SK-N-SH treated with all-trans-retinoic acid at 6 μM for 48 hours (cell line): ENCODE measurements at regions not wholly inside any gene's neighbourhood (a gene's known extent, or its start where the extent isn't known, plus 50 kb on each side); places are given as distances from the start of the nearest gene placed in this dataset.

Experiments used
- ATAC-seq: fragments of 200-7000 bp; cut with Tn5 transposase; 3 replicates; pipeline ENCODE4 v1.9.1; 2020; ENCODE audit warnings: mild to moderate bottlenecking, moderate library complexity
- ARNTL ChIP-seq: fragments of 450-650 bp; formaldehyde crosslinking; IDR thresholded peaks from 2 replicates; pipeline ENCODE4 v1.5.0; 2020; ENCODE audit warnings: low read depth, mild to moderate bottlenecking, moderate library complexity, borderline replicate concordance
- CSRNP3 ChIP-seq: fragments of 250-450 bp; sonication (Bioruptor Pico); IDR thresholded peaks from 2 replicates; pipeline ENCODE4 v1.5.1; 2021; ENCODE audit warnings: mild to moderate bottlenecking, moderate library complexity
- ESRRG ChIP-seq: fragments of 250-450 bp; sonication (Bioruptor Pico); IDR thresholded peaks from 2 replicates; pipeline ENCODE4 v1.6.1; 2021; ENCODE audit warnings: mild to moderate bottlenecking
- GLIS3 ChIP-seq: fragments of 250-450 bp; sonication (Bioruptor Pico); IDR thresholded peaks from 2 replicates; pipeline ENCODE4 v1.5.0; 2020; ENCODE audit warnings: mild to moderate bottlenecking, moderate library complexity
- OSR1 ChIP-seq: fragments of 250-450 bp; sonication (Bioruptor Pico); IDR thresholded peaks from 2 replicates; pipeline ENCODE4 v1.8.0; 2022; ENCODE audit warnings: moderate library complexity, mild to moderate bottlenecking, inconsistent platforms
- POU6F1 ChIP-seq: fragments of 250-450 bp; sonication (Bioruptor Pico); IDR thresholded peaks from 2 replicates; pipeline ENCODE4 v1.8.0; 2021; ENCODE audit warnings: low read depth, mild to moderate bottlenecking, moderate library complexity, borderline replicate concordance
- PPARA ChIP-seq: fragments of 250-450 bp; sonication (Bioruptor Pico); IDR thresholded peaks from 2 replicates; pipeline ENCODE4 v1.5.0; 2020; ENCODE audit warnings: mild to moderate bottlenecking, borderline replicate concordance
- SNAI2 ChIP-seq: fragments of 250-450 bp; sonication (Bioruptor Pico); IDR thresholded peaks from 2 replicates; pipeline ENCODE4 v1.5.0; 2020; ENCODE audit warnings: mild to moderate bottlenecking, moderate library complexity
- TCF4 ChIP-seq: fragments of 250-450 bp; sonication (Bioruptor Pico); IDR thresholded peaks from 2 replicates; pipeline ENCODE4 v1.8.0; 2021; ENCODE audit warnings: mild to moderate bottlenecking, moderate library complexity, borderline replicate concordance
- ZFP3 ChIP-seq: fragments of 250-450 bp; sonication (Bioruptor Pico); IDR thresholded peaks from 2 replicates; pipeline ENCODE4 v1.5.0; 2020; ENCODE audit warnings: mild to moderate bottlenecking, moderate library complexity
- ZFP30 ChIP-seq: fragments of 450-650 bp; formaldehyde crosslinking; IDR thresholded peaks from 2 replicates; pipeline ENCODE4 v1.5.0; 2022; ENCODE audit warnings: mild to moderate bottlenecking, moderate library complexity
- ZNF565 ChIP-seq: fragments of 450-650 bp; formaldehyde crosslinking; conservative IDR thresholded peaks from 2 replicates; pipeline ENCODE4 v1.5.0; 2020; ENCODE audit warnings: low read depth, mild to moderate bottlenecking, moderate library complexity
- ZNF70 ChIP-seq: fragments of 450-650 bp; formaldehyde crosslinking; IDR thresholded peaks from 2 replicates; pipeline ENCODE4 v1.5.0; 2020; ENCODE audit warnings: mild to moderate bottlenecking, moderate library complexity
- ZNF8 ChIP-seq: fragments of 450-650 bp; formaldehyde crosslinking; IDR thresholded peaks from 2 replicates; pipeline ENCODE4 v1.5.0; 2020; ENCODE audit warnings: mild to moderate bottlenecking, moderate library complexity
- TF ChIP-seq, protein P1 (sequence below): fragments of 250-450 bp; sonication (Bioruptor Pico); IDR thresholded peaks from 2 replicates; pipeline ENCODE4 v1.5.0; 2020; ENCODE audit warnings: mild to moderate bottlenecking, moderate library complexity
- TF ChIP-seq, protein P2 (sequence below): fragments of 250-450 bp; sonication (Bioruptor Pico); IDR thresholded peaks from 2 replicates; pipeline ENCODE4 v1.8.0; 2020; ENCODE audit warnings: mild to moderate bottlenecking, moderate library complexity, borderline replicate concordance

DNA sequence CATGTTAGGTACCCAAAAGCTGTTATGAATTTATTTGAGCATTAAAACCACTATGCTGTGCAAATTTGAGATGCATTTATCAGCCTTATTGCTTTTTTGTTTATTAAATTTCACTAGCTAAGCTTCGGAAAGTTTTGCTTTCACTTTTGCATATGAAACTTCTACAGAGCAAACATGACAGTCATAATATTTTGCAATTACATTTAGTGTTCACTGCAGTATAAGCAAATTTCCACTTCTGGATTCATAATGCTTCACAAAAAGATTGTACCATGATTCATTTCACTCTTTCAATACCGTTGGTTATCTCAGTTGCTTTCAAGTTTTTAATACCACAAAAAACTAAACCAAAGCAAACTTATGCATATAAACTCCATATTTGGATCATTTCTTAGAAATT, 228.7 kb upstream of the SLC8A1 start:
- no peak for TF ChIP-seq SNAI2
- TF ChIP-seq POU6F1 (CRISPR knock-in tag): no peak
- no peak for TF ChIP-seq ZNF8 (CRISPR knock-in tag)
- no peak for TF ChIP-seq TCF4 (CRISPR knock-in tag)
- no peak for ATAC-seq

GRCh38 chr2:40690036-40690435, 238.1 kb upstream of the SLC8A1 start:
- ATAC-seq: no peak
- TF ChIP-seq, protein P1, sequence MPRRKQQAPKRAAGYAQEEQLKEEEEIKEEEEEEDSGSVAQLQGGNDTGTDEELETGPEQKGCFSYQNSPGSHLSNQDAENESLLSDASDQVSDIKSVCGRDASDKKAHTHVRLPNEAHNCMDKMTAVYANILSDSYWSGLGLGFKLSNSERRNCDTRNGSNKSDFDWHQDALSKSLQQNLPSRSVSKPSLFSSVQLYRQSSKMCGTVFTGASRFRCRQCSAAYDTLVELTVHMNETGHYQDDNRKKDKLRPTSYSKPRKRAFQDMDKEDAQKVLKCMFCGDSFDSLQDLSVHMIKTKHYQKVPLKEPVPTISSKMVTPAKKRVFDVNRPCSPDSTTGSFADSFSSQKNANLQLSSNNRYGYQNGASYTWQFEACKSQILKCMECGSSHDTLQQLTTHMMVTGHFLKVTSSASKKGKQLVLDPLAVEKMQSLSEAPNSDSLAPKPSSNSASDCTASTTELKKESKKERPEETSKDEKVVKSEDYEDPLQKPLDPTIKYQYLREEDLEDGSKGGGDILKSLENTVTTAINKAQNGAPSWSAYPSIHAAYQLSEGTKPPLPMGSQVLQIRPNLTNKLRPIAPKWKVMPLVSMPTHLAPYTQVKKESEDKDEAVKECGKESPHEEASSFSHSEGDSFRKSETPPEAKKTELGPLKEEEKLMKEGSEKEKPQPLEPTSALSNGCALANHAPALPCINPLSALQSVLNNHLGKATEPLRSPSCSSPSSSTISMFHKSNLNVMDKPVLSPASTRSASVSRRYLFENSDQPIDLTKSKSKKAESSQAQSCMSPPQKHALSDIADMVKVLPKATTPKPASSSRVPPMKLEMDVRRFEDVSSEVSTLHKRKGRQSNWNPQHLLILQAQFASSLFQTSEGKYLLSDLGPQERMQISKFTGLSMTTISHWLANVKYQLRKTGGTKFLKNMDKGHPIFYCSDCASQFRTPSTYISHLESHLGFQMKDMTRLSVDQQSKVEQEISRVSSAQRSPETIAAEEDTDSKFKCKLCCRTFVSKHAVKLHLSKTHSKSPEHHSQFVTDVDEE (CRISPR knock-in tag): no peak
- TF ChIP-seq GLIS3 (CRISPR knock-in tag) (no peak), ZNF565 (CRISPR knock-in tag) (no peak), TCF4 (CRISPR knock-in tag) (no peak)
- TF ChIP-seq, protein P2, sequence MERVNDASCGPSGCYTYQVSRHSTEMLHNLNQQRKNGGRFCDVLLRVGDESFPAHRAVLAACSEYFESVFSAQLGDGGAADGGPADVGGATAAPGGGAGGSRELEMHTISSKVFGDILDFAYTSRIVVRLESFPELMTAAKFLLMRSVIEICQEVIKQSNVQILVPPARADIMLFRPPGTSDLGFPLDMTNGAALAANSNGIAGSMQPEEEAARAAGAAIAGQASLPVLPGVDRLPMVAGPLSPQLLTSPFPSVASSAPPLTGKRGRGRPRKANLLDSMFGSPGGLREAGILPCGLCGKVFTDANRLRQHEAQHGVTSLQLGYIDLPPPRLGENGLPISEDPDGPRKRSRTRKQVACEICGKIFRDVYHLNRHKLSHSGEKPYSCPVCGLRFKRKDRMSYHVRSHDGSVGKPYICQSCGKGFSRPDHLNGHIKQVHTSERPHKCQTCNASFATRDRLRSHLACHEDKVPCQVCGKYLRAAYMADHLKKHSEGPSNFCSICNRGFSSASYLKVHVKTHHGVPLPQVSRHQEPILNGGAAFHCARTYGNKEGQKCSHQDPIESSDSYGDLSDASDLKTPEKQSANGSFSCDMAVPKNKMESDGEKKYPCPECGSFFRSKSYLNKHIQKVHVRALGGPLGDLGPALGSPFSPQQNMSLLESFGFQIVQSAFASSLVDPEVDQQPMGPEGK: no peak

- ATAC-seq: no peak
- TF ChIP-seq ZNF70 (CRISPR knock-in tag) (no peak), SNAI2 (no peak), CSRNP3 (no peak), TCF4 (CRISPR knock-in tag) (no peak), ZFP30 (CRISPR knock-in tag) (no peak), PPARA (CRISPR knock-in tag) (no peak), ZNF8 (CRISPR knock-in tag) (no peak), ESRRG (CRISPR knock-in tag) (no peak), ZFP3 (CRISPR knock-in tag) (no peak), ZNF565 (CRISPR knock-in tag) (no peak), ARNTL (CRISPR knock-in tag) (no peak), GLIS3 (CRISPR knock-in tag) (no peak), OSR1 (CRISPR knock-in tag) (no peak), POU6F1 (CRISPR knock-in tag) (no peak)
- TF ChIP-seq, protein P1 (CRISPR knock-in tag): no peak
- TF ChIP-seq, all 23 proteins: peak for 0
Measured at GRCh38 chr2:40690525-40690924, 238.6 kb upstream of the SLC8A1 start.
